CD14-positive monocyte (primary cell): ENCODE measurements at regions not wholly inside any gene's neighbourhood (a gene's known extent, or its start where the extent isn't known, plus 50 kb on each side); places are given as distances from the start of the nearest gene placed in this dataset.

ENCODE experiments used
- DNase-seq, 3 donors: peaks; one replicate each; pipeline ENCODE4 v3.0.0-alpha.2; 2011 to 2022
- H2AFZ ChIP-seq: 2 replicates; pipeline ENCODE4 v1.6.0; 2012; ENCODE audit warnings: mild to moderate bottlenecking, low read depth, low read length, inconsistent platforms; ENCODE audit not compliant: insufficient read depth, poor library complexity, severe bottlenecking
- H3K27ac ChIP-seq, 2 donors: 1 replicate in 1 of 2; 2 replicates in 1 of 2; pipeline ENCODE4 v1.5.1; 2012 to 2013; ENCODE audit warnings: low read length in 2 of 2, control low read depth in 1 of 2, inconsistent platforms in 1 of 2, low read depth in 1 of 2, mild to moderate bottlenecking in 1 of 2
- H3K27me3 ChIP-seq, 2 donors: one replicate each; pipeline versions ENCODE4 v1.6.0 to v1.6.1; 2011 to 2013; ENCODE audit warnings: low read length in 2 of 2; ENCODE audit not compliant: control insufficient read depth in 2 of 2, insufficient read depth in 2 of 2
- H3K36me3 ChIP-seq, 2 donors: replicated peaks in 1 of 2; 1 replicate in 1 of 2; 2 replicates in 1 of 2; pipeline versions ENCODE4 v1.5.1 to v1.6.1; 2012 to 2013; ENCODE audit warnings: low read length in 2 of 2, control low read depth in 1 of 2, inconsistent platforms in 1 of 2, mild to moderate bottlenecking in 1 of 2; ENCODE audit not compliant: insufficient read depth in 2 of 2, control insufficient read depth in 1 of 2
- H3K4me1 ChIP-seq, 2 donors: 1 replicate in 1 of 2; 2 replicates in 1 of 2; pipeline versions ENCODE4 v1.5.1 to v1.6.1; 2012 to 2013; ENCODE audit warnings: low read length in 2 of 2, control low read depth in 1 of 2, inconsistent platforms in 1 of 2, mild to moderate bottlenecking in 1 of 2, moderate library complexity in 1 of 2; ENCODE audit not compliant: insufficient read depth in 2 of 2, control insufficient read depth in 1 of 2
- H3K4me2 ChIP-seq: replicated peaks from 2 replicates; pipeline ENCODE3; 2012; ENCODE audit warnings: low read length, moderate library complexity, mild to moderate bottlenecking; ENCODE audit not compliant: poor library complexity, severe bottlenecking; ENCODE audit errors: extremely low read depth
- H3K4me3 ChIP-seq, 3 experiments: fragments of 200-600 bp in 1 of 3; sonication (generic) in 1 of 3; replicated peaks in 1 of 3; 1 replicate in 2 of 3; 2 replicates in 1 of 3; pipeline ENCODE4 v1.5.1; 2011 to 2013; ENCODE audit warnings: low read length in 3 of 3, mild to moderate bottlenecking in 3 of 3, control low read depth in 2 of 3, low read depth in 2 of 3, inconsistent platforms in 1 of 3, moderate library complexity in 1 of 3
- H3K79me2 ChIP-seq: 2 replicates; pipeline ENCODE4 v1.6.0; 2012; ENCODE audit warnings: mild to moderate bottlenecking, control low read depth, inconsistent platforms, low read length, moderate library complexity; ENCODE audit not compliant: insufficient read depth
- H3K9ac ChIP-seq: 2 replicates; pipeline ENCODE4 v1.6.0; 2017; ENCODE audit warnings: low read length, mild to moderate bottlenecking; ENCODE audit not compliant: insufficient read depth, poor library complexity, severe bottlenecking
- H3K9me3 ChIP-seq, 2 donors: replicated peaks in 1 of 2; 1 replicate in 1 of 2; 2 replicates in 1 of 2; pipeline versions ENCODE4 v1.5.1 to v1.6.1; 2012 to 2013; ENCODE audit warnings: low read length in 2 of 2, control low read depth in 1 of 2; ENCODE audit not compliant: control insufficient read depth in 1 of 2, insufficient read depth in 1 of 2
- H4K20me1 ChIP-seq: 2 replicates; pipeline ENCODE4 v1.6.0; 2012; ENCODE audit warnings: mild to moderate bottlenecking, low read length, control low read depth, moderate library complexity; ENCODE audit not compliant: insufficient read depth
- H3K27ac Mint-ChIP-seq, 7 donors: one replicate each; pipeline ENCODE4 v1.8.0; 2020; ENCODE audit warnings: mild to moderate bottlenecking in 7 of 7, mixed read lengths in 7 of 7, moderate library complexity in 6 of 7, inconsistent platforms in 2 of 7
- H3K27me3 Mint-ChIP-seq, 3 donors: one replicate each; pipeline ENCODE4 v1.8.0; 2021 to 2022; ENCODE audit warnings: low read depth in 3 of 3, mild to moderate bottlenecking in 3 of 3, mixed read lengths in 3 of 3, moderate library complexity in 3 of 3, inconsistent platforms in 1 of 3
- H3K36me3 Mint-ChIP-seq, 2 donors: one replicate each; pipeline ENCODE4 v1.8.0; 2020; ENCODE audit warnings: mixed read lengths in 2 of 2, inconsistent platforms in 1 of 2, mild to moderate bottlenecking in 1 of 2
- H3K4me1 Mint-ChIP-seq: one replicate; pipeline ENCODE4 v1.8.0; 2020; ENCODE audit warnings: mild to moderate bottlenecking, mixed read lengths
- H3K4me3 Mint-ChIP-seq, 2 donors: one replicate each; pipeline ENCODE4 v1.8.0; 2020; ENCODE audit warnings: mild to moderate bottlenecking in 2 of 2, mixed read lengths in 2 of 2, moderate library complexity in 1 of 2
- H3K9me3 Mint-ChIP-seq, 7 donors: one replicate each; pipeline ENCODE4 v1.8.0; 2020 to 2022; ENCODE audit warnings: mixed read lengths in 7 of 7, mild to moderate bottlenecking in 6 of 7, moderate library complexity in 6 of 7, inconsistent platforms in 2 of 7
- WGBS: methylation state at CpG from one replicate; pipeline ENCODE4 v1.1.5; 2013; ENCODE audit warnings: missing lambda C conversion rate; ENCODE audit not compliant: insufficient coverage; 5-methylcytosine and 5-hydroxymethylcytosine counted together
- intact Hi-C, 2 donors: fragments of 100-400 bp; cut with micrococcal nuclease; formaldehyde crosslinking; loops; one replicate each; pipeline versions ENCODE4 v1.15.0 to v1.15.1; 2023
- TF ChIP-seq, protein P1 (sequence below): fragments of 200-600 bp; IDR thresholded peaks from one replicate; pipeline ENCODE4 v1.8.0; 2022; ENCODE audit warnings: antibody characterized with exemption, mild to moderate bottlenecking

DNA sequence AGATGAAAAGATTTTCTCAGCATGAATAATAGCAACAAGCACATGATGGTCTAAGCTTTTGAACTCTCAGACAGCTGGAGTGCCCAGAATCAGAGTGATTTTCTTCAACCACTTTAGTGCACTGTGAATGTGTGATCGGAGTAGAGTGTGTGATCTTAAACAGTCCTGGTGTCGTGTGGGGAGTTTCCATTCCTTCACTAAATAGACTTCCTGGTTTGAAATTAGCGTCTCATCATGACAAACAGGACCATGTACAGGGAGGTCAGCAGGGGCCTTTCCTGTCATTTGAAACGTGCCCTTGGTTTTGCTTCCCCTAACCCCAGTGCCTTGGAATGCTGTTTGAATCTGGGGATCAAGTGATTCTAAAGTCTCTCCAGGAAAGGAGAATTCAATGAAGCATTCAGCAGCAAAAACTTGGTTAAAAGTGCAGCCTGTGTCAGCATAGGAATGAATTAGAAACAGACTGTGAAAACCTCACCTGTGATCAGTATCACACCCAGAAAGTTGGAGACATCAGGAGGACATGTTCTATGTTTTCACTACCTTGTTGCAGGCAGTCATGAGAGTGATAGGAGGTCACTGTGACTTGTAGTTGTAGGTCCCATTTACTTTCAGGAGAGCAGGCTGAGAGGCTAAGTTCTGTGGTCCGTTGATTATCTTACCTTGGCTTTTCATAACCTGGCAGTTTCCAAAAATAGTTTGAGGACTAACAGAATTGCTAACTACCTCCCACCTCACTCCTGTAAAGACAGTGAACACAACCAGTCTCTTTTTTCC, 400.3 kb downstream of the MTX2 start:
- no peak for DNase-seq
- Mint-ChIP-seq H3K4me1 (no peaks in the 10 kb centered on the region), H3K9me3 (no peaks in the 10 kb centered on the region)

GRCh38 chr2:176675271-176675949, 406.2 kb downstream of the MTX2 start:
- no peak for DNase-seq
- no peaks in the 10 kb centered on the region for H3K4me1 Mint-ChIP-seq
- WGBS = no CpG with 5 or more reads among the region's 6 CpGs
- intact Hi-C loops = no loop called here
- Histone ChIP-seq H2AFZ (no peak overlapping the region), H3K79me2 (no peaks in the 10 kb centered on the region), H4K20me1 (no peaks in the 10 kb centered on the region), H3K4me2 (no peak overlapping the region), H3K4me3 (no peak overlapping the region), H3K9me3 (no peaks in the 10 kb centered on the region), H3K27me3 (peaks cover 0 to 11% of the 10 kb centered on the region in 2 donors), H3K36me3 (no peaks in the 10 kb centered on the region), H3K4me1 (no peaks in the 10 kb centered on the region), H3K27ac (no peak overlapping the region), H3K9ac (no peak overlapping the region)
- no peaks in the 10 kb centered on the region for H3K36me3 Mint-ChIP-seq
- peaks cover 5 to 19% (median 14%) of the 10 kb centered on the region in 3 donors for H3K27me3 Mint-ChIP-seq
- TF ChIP-seq, protein P1, sequence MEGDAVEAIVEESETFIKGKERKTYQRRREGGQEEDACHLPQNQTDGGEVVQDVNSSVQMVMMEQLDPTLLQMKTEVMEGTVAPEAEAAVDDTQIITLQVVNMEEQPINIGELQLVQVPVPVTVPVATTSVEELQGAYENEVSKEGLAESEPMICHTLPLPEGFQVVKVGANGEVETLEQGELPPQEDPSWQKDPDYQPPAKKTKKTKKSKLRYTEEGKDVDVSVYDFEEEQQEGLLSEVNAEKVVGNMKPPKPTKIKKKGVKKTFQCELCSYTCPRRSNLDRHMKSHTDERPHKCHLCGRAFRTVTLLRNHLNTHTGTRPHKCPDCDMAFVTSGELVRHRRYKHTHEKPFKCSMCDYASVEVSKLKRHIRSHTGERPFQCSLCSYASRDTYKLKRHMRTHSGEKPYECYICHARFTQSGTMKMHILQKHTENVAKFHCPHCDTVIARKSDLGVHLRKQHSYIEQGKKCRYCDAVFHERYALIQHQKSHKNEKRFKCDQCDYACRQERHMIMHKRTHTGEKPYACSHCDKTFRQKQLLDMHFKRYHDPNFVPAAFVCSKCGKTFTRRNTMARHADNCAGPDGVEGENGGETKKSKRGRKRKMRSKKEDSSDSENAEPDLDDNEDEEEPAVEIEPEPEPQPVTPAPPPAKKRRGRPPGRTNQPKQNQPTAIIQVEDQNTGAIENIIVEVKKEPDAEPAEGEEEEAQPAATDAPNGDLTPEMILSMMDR = no peak
- H3K4me3 Mint-ChIP-seq = no peak overlapping the region
- no peak overlapping the region for H3K27ac Mint-ChIP-seq
- no peaks in the 10 kb centered on the region for H3K9me3 Mint-ChIP-seq

More for the DNA sequence above, 400.3 kb downstream of the MTX2 start:
- no peaks in the 10 kb centered on the region for H3K36me3 Mint-ChIP-seq
- peaks cover 12 to 14% of the 10 kb centered on the region in 2 donors for H3K27me3 ChIP-seq
- H3K79me2 ChIP-seq = no peaks in the 10 kb centered on the region
- H3K4me2 ChIP-seq = no peak overlapping the region
- TF ChIP-seq, protein P1 = no peak
- H3K36me3 ChIP-seq = no peaks in the 10 kb centered on the region
- H3K4me3 ChIP-seq = no peak overlapping the region
- no peaks in the 10 kb centered on the region for H3K4me1 ChIP-seq
- no peaks in the 10 kb centered on the region for H3K9me3 ChIP-seq
- H2AFZ ChIP-seq = no peak overlapping the region
- peaks cover 8 to 25% (median 22%) of the 10 kb centered on the region in 3 donors for H3K27me3 Mint-ChIP-seq
- H4K20me1 ChIP-seq = no peaks in the 10 kb centered on the region
- H3K27ac Mint-ChIP-seq = no peak overlapping the region
- intact Hi-C loops = no loop called here
- H3K4me3 Mint-ChIP-seq = no peak overlapping the region
- no peak overlapping the region for H3K9ac ChIP-seq
- H3K27ac ChIP-seq = no peak overlapping the region
- WGBS = no CpG with 5 or more reads among the region's 5 CpGs
